Adrenal gland (tissue), 9 donors: ENCODE measurements at regions not wholly inside any gene's neighbourhood (a gene's known extent, or its start where the extent isn't known, plus 50 kb on each side); places are given as distances from the start of the nearest gene placed in this dataset.

Source experiments
- DNase-seq, 7 donors: peaks; one replicate each; pipeline ENCODE4 v3.0.0-alpha.2; 2019 to 2020
- H3K27ac ChIP-seq, 5 donors: fragments of 200-600 bp; sonication (generic) in 4 of 5; 1 replicate in 3 of 5; 2 replicates in 2 of 5; pipeline versions ENCODE4 v1.5.1 to v1.8.0; 2016 to 2020; ENCODE audit warnings: mild to moderate bottlenecking in 1 of 5
- H3K27me3 ChIP-seq: fragments of 200-600 bp; 2 replicates; pipeline ENCODE4 v1.8.0; 2021
- H3K36me3 ChIP-seq, 2 donors: fragments of 200-600 bp; replicated peaks in 1 of 2; 1 replicate in 1 of 2; 2 replicates in 1 of 2; pipeline versions ENCODE4 v1.5.1 to v1.8.0; 2018 to 2022
- H3K4me1 ChIP-seq, 2 donors: fragments of 200-600 bp; replicated peaks in 1 of 2; 1 replicate in 1 of 2; 2 replicates in 1 of 2; pipeline versions ENCODE4 v1.5.1 to v1.8.0; 2018 to 2021
- H3K4me3 ChIP-seq, 4 donors: fragments of 200-600 bp; sonication (generic) in 3 of 4; one replicate each; pipeline ENCODE4 v1.5.1; 2016 to 2018
- H3K9me3 ChIP-seq, 3 donors: fragments of 200-600 bp; sonication (generic) in 1 of 3; replicated peaks in 1 of 3; 1 replicate in 2 of 3; 2 replicates in 1 of 3; pipeline versions ENCODE4 v1.5.1 to v1.8.0; 2016 to 2021
- POLR2A ChIP-seq, 2 donors: fragments of 450-650 bp; IDR thresholded peaks; one replicate each; pipeline ENCODE4 v1.6.1; 2017; ENCODE audit warnings: antibody characterized with exemption in 2 of 2, mild to moderate bottlenecking in 2 of 2, moderate library complexity in 1 of 2
- WGBS, 4 donors: extraction: QIAGEN DNeasy Blood & Tissue Kit in 2 of 4; methylation state at CpG; one replicate each; pipeline versions ENCODE4 v1.1.5 to v1.1.7; 2013 to 2017; 5-methylcytosine and 5-hydroxymethylcytosine counted together
- intact Hi-C, 2 donors: fragments of 100-400 bp; cut with DNase I; formaldehyde crosslinking; loops; one replicate each; pipeline versions ENCODE4 v1.14.1 to v1.15.0; 2022 to 2023
- TF ChIP-seq, protein P1 (sequence below), 6 experiments: fragments of 450-650 bp in 4 of 6; fragments of 200-600 bp in 2 of 6; sonication (generic) in 1 of 6; IDR thresholded peaks; 1 replicate in 5 of 6; 2 replicates in 1 of 6; pipeline versions ENCODE4 v1.5.1 to v1.8.0; 2016 to 2021; ENCODE audit warnings: antibody characterized with exemption in 6 of 6, mild to moderate bottlenecking in 2 of 6, moderate library complexity in 1 of 6
- donor health status: healthy with polysubstance abuse.
- donor health status: Bipolar disorder and iron deficiency.
- donor health status: DM: yes; HTN: yes; CAD: no.
- donor health status: DM: no; HTN: no; CAD: no.
- donor health status: DM: no; HTN: no; CAD: no.

DNA sequence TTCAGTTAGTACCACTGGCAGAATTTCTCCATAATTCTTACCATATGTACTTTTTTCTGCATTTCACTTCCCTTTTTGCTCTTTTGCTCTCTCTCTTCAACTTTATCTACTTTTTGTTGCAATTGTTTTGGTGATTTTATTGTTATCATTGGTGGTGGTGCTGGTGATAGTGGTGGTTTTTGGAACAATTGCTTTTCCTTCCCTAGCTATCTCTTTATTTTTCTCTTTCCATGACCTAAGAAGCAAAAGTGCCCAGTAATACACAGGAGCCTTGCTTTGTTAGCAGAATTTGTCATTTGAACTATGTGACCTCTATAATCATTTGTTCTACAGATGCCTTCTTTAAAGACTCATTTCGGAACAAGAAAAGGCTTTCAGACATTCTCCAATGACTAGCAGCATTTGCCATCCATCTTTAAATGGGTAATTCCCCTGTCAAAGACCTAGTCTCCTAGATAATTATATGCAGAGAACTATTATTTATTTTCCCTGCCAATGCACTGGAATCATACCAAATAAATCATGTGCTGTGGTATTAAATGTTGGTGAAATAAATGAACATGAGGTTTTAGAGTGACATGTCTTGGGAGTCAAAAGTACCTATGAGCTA, 154.5 kb downstream of the GASK1B start:
- intact Hi-C loops = no loop called here
- DNase-seq = no peak
- no peak for TF ChIP-seq POLR2A (IDR thresholded peaks at IDR 0.05)
- TF ChIP-seq, protein P1, sequence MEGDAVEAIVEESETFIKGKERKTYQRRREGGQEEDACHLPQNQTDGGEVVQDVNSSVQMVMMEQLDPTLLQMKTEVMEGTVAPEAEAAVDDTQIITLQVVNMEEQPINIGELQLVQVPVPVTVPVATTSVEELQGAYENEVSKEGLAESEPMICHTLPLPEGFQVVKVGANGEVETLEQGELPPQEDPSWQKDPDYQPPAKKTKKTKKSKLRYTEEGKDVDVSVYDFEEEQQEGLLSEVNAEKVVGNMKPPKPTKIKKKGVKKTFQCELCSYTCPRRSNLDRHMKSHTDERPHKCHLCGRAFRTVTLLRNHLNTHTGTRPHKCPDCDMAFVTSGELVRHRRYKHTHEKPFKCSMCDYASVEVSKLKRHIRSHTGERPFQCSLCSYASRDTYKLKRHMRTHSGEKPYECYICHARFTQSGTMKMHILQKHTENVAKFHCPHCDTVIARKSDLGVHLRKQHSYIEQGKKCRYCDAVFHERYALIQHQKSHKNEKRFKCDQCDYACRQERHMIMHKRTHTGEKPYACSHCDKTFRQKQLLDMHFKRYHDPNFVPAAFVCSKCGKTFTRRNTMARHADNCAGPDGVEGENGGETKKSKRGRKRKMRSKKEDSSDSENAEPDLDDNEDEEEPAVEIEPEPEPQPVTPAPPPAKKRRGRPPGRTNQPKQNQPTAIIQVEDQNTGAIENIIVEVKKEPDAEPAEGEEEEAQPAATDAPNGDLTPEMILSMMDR (IDR thresholded peaks at IDR 0.05) = no peak
- Histone ChIP-seq H3K9me3 (peaks cover 0 to 11% (median 0%) of the 10 kb centered on the region in 3 donors), H3K4me3 (no peak overlapping the region), H3K27me3 (no peaks in the 10 kb centered on the region), H3K27ac (peak overlapping the region in 3 of 5 donors; percentile 3 to 30 (median 9)), H3K36me3 (no peaks in the 10 kb centered on the region), H3K4me1 (peaks cover 25 to 27% of the 10 kb centered on the region in 2 donors)
- 39 to 57% (median 45%) methylated on average over 1 of the region's 1 CpG for WGBS, 4 donors

DNA sequence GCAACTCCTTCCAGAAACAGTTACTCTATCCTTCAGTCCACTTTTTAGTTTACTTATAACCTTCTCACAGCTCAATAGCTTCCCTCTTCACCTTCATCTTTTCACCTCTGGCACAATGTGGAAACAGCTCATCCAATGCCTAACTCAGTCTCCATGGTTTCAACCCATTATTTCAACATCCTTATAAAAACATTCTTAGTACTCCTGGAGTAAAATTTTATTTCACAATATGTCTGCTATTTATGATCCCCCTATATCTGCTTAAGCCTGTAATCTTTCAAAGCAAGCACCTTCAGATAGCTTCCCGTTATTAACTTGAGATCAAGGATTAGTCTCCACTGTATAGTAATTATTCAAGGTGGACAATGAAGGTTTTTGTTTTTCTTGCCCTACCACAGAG, 156.3 kb downstream of the GASK1B start:
- TF ChIP-seq, protein P1 (IDR thresholded peaks at IDR 0.05) = no peak
- TF ChIP-seq POLR2A (IDR thresholded peaks at IDR 0.05) = no peak
- H3K4me1 ChIP-seq = peaks cover 25 to 33% of the 10 kb centered on the region in 2 donors
- H3K27ac ChIP-seq = no peak overlapping the region
- no peaks in the 10 kb centered on the region for H3K27me3 ChIP-seq
- no peak overlapping the region for H3K4me3 ChIP-seq
- H3K9me3 ChIP-seq = peaks cover 0 to 14% (median 0%) of the 10 kb centered on the region in 3 donors
- 84 to 93% (median 86%) methylated on average over 1 of the region's 1 CpG for WGBS, 4 donors
- no peaks in the 10 kb centered on the region for H3K36me3 ChIP-seq
- intact Hi-C loops = no loop called here
- no peak for DNase-seq

DNA sequence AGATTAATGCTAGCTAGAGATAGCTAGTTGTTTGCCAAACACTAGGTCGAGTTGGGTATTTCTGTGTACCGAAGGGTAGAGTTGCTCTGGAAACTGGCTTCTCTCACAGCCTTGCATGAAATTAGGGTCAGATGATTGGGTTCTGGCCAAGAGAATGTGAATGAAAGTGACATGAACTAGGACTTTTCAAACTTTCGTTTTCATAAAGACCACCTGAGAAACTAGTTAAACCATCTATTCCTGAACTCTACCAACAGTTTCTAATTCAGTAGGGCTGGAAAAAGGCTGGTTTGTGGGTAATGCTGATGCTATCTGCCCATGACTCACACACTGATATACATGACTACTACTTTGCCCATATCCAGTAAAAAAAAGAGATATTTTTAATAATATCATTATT, 157.6 kb downstream of the GASK1B start:
- 24 to 55% (median 39%) methylated on average over 3 of the region's 3 CpGs for WGBS, 4 donors
- Histone ChIP-seq H3K27ac (peak overlapping the region in 2 of 5 donors; percentile 9 to 22), H3K27me3 (no peaks in the 10 kb centered on the region), H3K9me3 (peaks cover 0 to 14% (median 0%) of the 10 kb centered on the region in 3 donors), H3K36me3 (no peaks in the 10 kb centered on the region), H3K4me1 (peaks cover 15 to 27% of the 10 kb centered on the region in 2 donors), H3K4me3 (peak overlapping the region in 1 of 4 donors; percentile 7)
- intact Hi-C loops = no loop called here
- no peak for DNase-seq
- no peak for TF ChIP-seq POLR2A (IDR thresholded peaks at IDR 0.05)
- TF ChIP-seq, protein P1 (IDR thresholded peaks at IDR 0.05) = no peak

DNA sequence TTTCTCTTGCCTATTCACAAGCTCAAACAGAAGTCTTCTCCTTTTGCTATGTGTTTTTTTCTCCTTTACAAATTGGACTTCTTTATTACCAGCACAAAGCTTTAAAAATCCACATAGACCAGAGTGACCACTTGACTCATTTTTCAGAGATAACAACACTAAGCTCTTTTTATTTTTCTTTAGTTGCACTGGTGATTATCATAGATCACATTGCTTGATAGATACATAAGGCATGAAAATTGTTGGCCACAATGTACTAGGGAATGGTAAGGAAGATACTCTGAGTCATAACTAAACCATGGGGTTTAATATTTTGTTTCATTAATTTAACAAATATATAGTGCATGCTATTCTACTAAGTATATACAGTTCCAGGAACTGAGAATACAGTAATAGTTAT, 159.0 kb downstream of the GASK1B start:
- Histone ChIP-seq H3K36me3 (no peaks in the 10 kb centered on the region), H3K27ac (no peak overlapping the region), H3K9me3 (peaks cover 0 to 14% (median 0%) of the 10 kb centered on the region in 3 donors), H3K4me1 (peaks cover 8 to 28% of the 10 kb centered on the region in 2 donors), H3K4me3 (no peak overlapping the region), H3K27me3 (no peaks in the 10 kb centered on the region)
- no peak for DNase-seq
- TF ChIP-seq POLR2A (IDR thresholded peaks at IDR 0.05) = no peak
- TF ChIP-seq, protein P1 (IDR thresholded peaks at IDR 0.05) = no peak
- intact Hi-C loops = no loop called here
